AG04449 (cell line): ENCODE measurements at regions not wholly inside any gene's neighbourhood (a gene's known extent, or its start where the extent isn't known, plus 50 kb on each side); places are given as distances from the start of the nearest gene placed in this dataset.

Source experiments
- CTCF ChIA-PET: fragments of 350-600 bp; formaldehyde crosslinking; extraction: SDS; loops from one replicate; lab custom pipeline; 2021; ENCODE audit warnings: antibody characterized with exemption; lab: Yijun Ruan, JAX
- POLR2A ChIA-PET: fragments of 400-600, 350-600 bp; formaldehyde crosslinking; extraction: SDS; loops from one replicate; lab custom pipeline; 2020; ENCODE audit warnings: antibody characterized with exemption, inconsistent platforms; lab: Yijun Ruan, JAX
- DNase-seq: peaks from one replicate; pipeline ENCODE4 v3.0.0-alpha.2; 2010; ENCODE audit warnings: low read depth, low spot score
- H3K4me3 ChIP-seq: 2 replicates; pipeline ENCODE4 v1.5.1; 2011; ENCODE audit warnings: low read depth, mild to moderate bottlenecking, control low read depth, low read length
- TF ChIP-seq, protein P1 (sequence below): IDR thresholded peaks from one replicate; pipeline ENCODE4 v1.5.1; 2011; ENCODE audit warnings: mild to moderate bottlenecking, moderate library complexity, low read length, control low read depth, inconsistent platforms; ENCODE audit not compliant: insufficient read depth; ENCODE audit errors: missing control alignments

- TF ChIP-seq, protein P1, sequence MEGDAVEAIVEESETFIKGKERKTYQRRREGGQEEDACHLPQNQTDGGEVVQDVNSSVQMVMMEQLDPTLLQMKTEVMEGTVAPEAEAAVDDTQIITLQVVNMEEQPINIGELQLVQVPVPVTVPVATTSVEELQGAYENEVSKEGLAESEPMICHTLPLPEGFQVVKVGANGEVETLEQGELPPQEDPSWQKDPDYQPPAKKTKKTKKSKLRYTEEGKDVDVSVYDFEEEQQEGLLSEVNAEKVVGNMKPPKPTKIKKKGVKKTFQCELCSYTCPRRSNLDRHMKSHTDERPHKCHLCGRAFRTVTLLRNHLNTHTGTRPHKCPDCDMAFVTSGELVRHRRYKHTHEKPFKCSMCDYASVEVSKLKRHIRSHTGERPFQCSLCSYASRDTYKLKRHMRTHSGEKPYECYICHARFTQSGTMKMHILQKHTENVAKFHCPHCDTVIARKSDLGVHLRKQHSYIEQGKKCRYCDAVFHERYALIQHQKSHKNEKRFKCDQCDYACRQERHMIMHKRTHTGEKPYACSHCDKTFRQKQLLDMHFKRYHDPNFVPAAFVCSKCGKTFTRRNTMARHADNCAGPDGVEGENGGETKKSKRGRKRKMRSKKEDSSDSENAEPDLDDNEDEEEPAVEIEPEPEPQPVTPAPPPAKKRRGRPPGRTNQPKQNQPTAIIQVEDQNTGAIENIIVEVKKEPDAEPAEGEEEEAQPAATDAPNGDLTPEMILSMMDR, result no peak
- ChIA-PET CTCF (interaction anchor here (1.2 to 7.9 kb wide), 3 partner anchors 7 to 75 kb away, joined by 3 to 55 read pairs (median 3); no protein-coding TSS in a partner anchor), POLR2A (interaction anchor here (1.0 to 1.9 kb wide), 3 partner anchors 10 to 62 kb away, joined by 3 to 10 read pairs (median 4); no protein-coding TSS in a partner anchor)
- no peak overlapping the region; the same call in 1 of the 2 replicates for H3K4me3 ChIP-seq
- DNase-seq, result no peak
Measured at GRCh38 chr3:42024591-42025351, 62.9 kb upstream of the ULK4 start.

- TF ChIP-seq, protein P1, result no peak
- no peak for DNase-seq
- H3K4me3 ChIP-seq, result no peak overlapping the region
- POLR2A ChIA-PET, result no interaction called here
- CTCF ChIA-PET, result interaction anchor here (7.9 kb wide), 1 partner anchor 76 kb away, joined by 55 read pairs; no protein-coding TSS in a partner anchor
Measured at GRCh38 chr3:42023380-42023779, 61.5 kb upstream of the ULK4 start.

DNA sequence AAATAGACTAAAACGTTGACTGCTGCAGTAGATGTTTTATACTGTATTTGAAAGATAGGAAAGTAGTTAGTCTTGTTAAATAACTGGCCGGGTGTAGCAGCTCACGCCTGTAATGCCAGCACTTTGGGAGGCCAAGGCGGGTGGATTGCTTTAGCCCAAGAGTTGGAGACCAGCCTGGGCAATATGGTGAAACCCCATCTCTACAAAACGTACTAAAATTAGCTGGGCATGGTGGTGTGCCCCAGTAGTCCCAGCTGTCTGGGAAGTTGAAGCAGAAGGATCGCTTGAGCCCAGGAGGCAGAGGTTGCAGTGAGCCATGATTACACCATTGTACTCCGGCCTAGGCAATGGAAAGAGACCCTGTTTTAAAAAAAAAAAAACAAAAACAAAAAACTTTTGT, 60.5 kb upstream of the ULK4 start:
- no peak for DNase-seq
- TF ChIP-seq, protein P1, result no peak
- POLR2A ChIA-PET, result no interaction called here
- CTCF ChIA-PET, result interaction anchor here (0.7 to 7.9 kb wide), 5 partner anchors 21 to 78 kb away, joined by 3 to 55 read pairs (median 4); no protein-coding TSS in a partner anchor
- H3K4me3 ChIP-seq, result no peak overlapping the region

DNA sequence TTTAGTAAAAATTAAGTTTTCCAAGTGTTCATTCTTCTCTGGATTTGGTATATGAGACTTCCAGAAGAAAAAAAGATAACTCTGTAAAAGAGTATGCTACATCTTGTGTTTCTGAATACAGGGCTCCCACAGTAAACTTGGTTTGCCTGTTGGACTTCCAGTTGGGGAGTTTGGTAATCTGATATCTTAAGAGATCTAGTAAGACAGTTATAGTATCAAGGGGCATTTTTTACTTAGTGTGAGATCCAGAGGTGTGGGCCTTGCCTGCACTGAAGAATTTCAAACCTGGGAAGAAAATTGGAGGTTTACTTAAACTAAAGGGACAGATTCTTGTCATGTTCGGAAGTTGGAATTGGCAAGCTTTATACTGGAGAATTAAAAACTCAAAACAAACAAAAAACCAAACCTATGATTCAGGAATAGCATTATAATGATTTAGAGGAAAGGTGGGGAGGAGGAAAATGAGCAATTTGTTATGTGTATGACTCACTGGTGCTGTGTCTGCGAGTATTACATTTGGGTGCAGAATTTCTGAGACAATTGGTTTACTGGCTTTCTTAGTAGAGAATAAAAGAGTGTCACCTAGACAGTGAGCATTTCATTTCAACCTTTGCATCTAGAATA, 58.9 kb upstream of the ULK4 start:
- DNase-seq, result no peak
- no peak overlapping the region for H3K4me3 ChIP-seq
- TF ChIP-seq, protein P1, result no peak
- ChIA-PET CTCF (interaction anchor here (1.8 to 7.9 kb wide), 2 partner anchors 74 to 79 kb away, joined by 4 to 55 read pairs; no protein-coding TSS in a partner anchor), POLR2A (interaction anchor here (0.7 kb wide), 1 partner anchor 16 kb away, joined by 4 read pairs; no protein-coding TSS in a partner anchor)

DNA sequence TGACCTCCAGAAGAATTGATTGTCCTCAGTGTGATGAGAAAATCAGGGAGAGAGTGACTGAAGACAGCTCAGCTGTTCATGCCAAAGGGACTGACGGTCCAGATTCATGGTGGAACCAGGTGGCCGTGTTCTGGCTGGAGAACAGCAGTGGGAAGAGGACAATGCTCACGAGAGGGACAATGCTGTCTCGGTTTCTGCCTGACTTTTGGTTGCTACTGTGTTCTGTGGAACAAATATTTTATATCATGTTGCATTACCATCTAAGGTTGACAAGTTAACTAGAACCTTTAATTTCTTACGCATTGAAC, 58.0 kb upstream of the ULK4 start:
- H3K4me3 ChIP-seq, result no peak overlapping the region
- POLR2A ChIA-PET, result no interaction called here

More for the DNA sequence above, 58.0 kb upstream of the ULK4 start:
- TF ChIP-seq, protein P1, result no peak
- CTCF ChIA-PET, result interaction anchor here (0.9 to 7.9 kb wide), 3 partner anchors 17 to 80 kb away, joined by 3 to 55 read pairs (median 3); no protein-coding TSS in a partner anchor
- no peak for DNase-seq
